ENCODE measurements at regions not wholly inside any gene's neighbourhood (a gene's known extent, or its start where the extent isn't known, plus 50 kb on each side); places are given as distances from the start of the nearest gene placed in this dataset.
A peak's percentile ranks its signal among the peaks of the same experiment; 100 is the strongest.
"Not testable (repeated sequence)": the region's sequence is repeated elsewhere in the genome, so short reads cannot be mapped to it uniquely, and the experiment has no call there.

- DNase-seq: peak; percentile 81
Measured at GRCh38 chr6:154638369-154638768, 94.8 kb upstream of the SCAF8 start.

- DNase-seq: not testable (repeated sequence)
Measured at GRCh38 chr6:154639196-154639595, 94.0 kb upstream of the SCAF8 start.

GRCh38 chr6:154648188-154648887, 84.9 kb upstream of the SCAF8 start:
- no peak for DNase-seq

DNA sequence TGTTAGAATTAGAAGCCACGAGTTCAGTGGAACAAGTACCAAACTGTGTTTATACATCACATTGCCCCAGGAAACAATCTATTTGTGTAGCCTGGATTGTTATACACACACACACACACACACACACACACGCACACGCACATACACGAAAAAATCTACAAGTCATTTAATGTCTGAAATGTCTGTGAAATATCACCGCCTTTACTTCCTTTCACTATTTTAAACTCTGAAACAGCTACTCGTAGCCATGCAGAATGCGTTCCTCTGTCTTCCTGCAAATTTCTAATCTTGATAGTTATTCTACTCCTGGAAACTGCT, 84.4 kb upstream of the SCAF8 start:
- DNase-seq: no peak

- no peak for DNase-seq
Measured at GRCh38 chr6:154649721-154650120, 83.5 kb upstream of the SCAF8 start.

DNA sequence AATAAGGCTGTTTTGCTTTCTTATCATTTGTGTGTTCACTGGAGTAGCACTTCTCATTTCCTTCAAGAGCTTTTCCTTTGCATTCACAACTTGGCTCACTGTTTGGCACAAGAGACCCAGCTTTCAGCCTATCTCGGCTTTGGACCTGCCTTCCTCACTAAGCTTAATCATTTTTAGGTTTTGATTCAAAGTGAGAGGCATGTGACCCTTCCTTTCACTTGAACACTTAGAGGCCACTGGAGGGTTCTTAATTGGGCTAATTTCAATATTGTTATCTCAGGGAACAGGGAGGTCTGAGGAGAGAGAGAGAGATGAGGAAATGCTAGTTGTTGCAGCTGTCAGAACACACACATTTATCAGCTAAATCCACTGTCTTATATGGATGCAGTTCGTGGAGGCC, 82.9 kb upstream of the SCAF8 start:
- DNase-seq: no peak

DNA sequence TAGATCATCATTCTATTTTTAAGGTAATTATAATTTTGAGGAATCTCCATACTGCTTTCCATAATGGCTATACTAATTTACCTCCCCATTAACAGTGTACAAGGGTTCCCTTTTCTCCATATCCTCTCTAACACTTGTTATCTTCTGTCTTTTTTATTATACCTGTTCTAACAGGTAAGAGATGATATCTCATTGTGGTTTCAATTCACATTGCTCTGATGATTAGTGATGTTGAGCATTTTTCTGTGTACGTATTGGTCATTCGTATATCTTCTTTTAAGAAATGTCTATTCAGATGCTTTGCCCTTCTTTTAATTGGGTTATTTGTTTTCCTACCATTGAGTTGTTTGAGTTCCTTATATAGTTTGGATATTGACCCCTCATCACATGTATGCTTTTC, 81.6 kb upstream of the SCAF8 start:
- no peak for DNase-seq

DNA sequence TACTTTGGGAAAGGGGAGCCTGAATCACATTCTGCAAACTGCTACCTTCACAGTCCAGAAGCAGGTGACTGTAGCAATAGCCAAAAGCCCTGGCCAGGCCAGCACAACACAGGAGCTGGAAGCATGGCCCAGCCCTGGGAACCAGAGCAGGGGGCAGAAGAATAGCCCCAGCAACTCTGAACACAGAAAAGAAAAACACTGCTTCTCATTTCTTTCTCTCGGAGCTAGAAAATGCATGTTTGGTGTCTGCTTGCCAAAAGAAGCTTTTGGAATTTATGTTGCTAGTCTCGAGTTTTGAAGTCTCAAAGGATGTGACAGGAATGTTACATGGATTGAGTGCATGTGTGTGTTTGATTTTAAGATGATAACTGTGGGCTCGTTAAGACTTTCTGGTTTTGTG, 79.8 kb upstream of the SCAF8 start:
- no peak for DNase-seq

- DNase-seq: no peak
Measured at GRCh38 chr6:154653853-154654252, 79.4 kb upstream of the SCAF8 start.

DNA sequence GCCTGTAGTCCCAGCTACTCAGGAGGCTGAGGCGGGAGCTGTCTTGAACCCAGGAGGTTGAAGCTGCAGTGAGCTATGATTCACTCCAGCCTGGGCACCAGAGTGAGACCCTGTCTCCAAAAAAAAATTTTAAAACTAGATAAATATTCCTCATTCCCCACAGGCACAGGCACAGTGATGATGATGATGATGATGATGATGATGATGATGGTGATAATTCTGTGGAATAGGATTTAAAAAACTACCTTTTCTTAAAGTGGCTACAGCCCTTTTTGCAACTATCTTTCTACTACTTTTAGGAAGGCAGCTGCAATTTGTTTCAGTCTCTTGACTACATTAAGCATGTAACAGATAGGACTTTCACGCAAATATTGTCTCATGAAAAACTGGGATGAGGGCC, 76.6 kb upstream of the SCAF8 start:
- DNase-seq: no peak

- no peak for DNase-seq
Measured at GRCh38 chr6:154661768-154662167, 71.4 kb upstream of the SCAF8 start.

DNA sequence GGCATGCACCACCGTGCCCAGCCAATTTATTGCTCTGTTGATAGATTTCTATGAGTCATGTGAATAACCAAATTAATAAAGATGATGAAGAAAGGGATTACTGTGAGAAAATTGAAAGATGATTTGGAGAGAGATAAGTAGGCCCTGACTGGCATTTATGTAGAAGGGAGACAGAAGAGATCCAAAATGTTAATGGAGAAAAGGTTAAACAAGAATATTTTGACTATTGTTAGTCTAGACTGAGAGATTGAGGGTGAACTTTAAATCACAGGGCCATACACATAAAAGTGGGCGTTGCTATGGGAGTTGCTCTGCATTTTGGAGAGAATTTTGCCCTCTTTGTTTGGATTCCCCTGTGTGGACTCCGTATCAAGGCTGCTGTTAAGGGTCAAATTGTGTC, 68.9 kb upstream of the SCAF8 start:
- no peak for DNase-seq

DNA sequence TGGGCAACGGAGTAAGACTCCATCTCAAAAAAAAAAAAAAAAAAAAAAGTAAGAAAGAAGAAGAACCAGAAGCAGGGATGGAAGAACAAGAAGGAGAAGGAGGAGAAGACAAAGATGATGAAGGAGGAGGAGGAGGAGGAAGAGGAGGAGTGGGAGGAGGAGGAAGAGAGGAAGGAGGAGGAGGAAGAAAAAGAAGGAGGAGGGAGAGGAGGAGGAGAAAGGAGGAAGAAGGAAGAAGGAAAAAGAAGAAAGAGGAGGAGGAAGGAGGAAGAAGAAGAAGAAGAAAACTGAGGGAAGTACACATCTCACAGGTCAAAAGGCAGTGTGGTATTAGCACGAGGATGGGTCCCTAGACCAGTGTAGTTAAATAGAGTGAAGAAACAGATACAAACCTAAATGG, 65.1 kb upstream of the SCAF8 start:
- DNase-seq: no peak

DNA sequence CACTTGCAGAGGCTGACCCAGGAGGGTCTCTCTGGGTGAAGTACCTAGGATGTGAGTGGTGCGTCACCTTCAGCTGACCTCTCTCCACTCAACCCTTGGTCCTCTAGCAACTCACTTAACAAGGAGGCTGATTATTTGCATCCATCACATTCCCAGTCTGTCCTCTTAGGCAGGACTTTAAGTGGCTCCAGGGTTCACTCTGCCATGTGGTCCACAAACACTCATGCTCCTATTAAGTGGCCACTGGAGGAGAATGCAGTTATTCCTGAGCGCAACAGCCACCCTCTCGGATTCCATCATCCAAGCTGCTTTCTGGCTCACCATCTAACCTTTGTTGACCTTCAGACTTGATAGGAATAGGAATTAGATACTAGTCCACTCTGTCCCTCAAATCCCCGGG, 61.1 kb upstream of the SCAF8 start:
- DNase-seq: no peak

GRCh38 chr6:154673919-154674318, 59.3 kb upstream of the SCAF8 start:
- no peak for DNase-seq

GRCh38 chr6:154675602-154676088, 57.6 kb upstream of the SCAF8 start:
- peak; percentile 98 for DNase-seq

DNA sequence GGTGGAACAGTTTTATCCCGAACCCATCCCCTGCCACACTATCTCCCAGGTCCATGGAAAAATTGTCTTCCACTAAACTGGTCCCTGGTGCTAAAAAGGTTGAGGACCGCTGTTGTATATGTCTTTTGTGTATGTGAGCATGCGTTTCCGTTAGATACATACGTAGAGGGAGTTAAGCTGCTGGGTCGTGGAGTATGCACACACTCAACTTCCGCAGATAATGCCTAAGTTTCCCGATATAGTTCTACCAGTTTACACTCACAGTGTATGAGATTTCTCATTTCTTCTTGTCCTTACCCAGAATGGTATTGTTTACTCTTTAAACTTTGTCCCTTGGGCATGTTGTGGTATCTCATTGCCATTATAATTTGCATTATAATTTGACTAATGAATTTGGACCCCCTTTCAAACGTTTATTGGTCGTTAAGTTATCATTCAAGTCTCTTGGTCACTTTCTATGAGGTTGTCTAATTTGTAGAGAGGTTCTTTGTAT, 50.5 kb upstream of the SCAF8 start:
- DNase-seq: no peak
